PC-3 (cell line): ENCODE measurements at regions not wholly inside any gene's neighbourhood (a gene's known extent, or its start where the extent isn't known, plus 50 kb on each side); places are given as distances from the start of the nearest gene placed in this dataset.

Experiments
- EZH2 ChIP-seq: fragments of 300-600 bp; sonication (generic); IDR thresholded peaks from one replicate; pipeline ENCODE4 v1.6.1; 2017; ENCODE audit warnings: antibody characterized with exemption, mild to moderate bottlenecking, low read length; ENCODE audit not compliant: unreplicated experiment
- TF ChIP-seq, protein P1 (sequence below): fragments of 300-600 bp; sonication (generic); conservative IDR thresholded peaks from 2 replicates; pipeline ENCODE4 v1.5.1; 2017; ENCODE audit warnings: antibody characterized with exemption, low read depth, mild to moderate bottlenecking, low read length

GRCh38 chr10:42985436-42986316 is 91.2 kb upstream of the RET start:
- TF ChIP-seq, protein P1, sequence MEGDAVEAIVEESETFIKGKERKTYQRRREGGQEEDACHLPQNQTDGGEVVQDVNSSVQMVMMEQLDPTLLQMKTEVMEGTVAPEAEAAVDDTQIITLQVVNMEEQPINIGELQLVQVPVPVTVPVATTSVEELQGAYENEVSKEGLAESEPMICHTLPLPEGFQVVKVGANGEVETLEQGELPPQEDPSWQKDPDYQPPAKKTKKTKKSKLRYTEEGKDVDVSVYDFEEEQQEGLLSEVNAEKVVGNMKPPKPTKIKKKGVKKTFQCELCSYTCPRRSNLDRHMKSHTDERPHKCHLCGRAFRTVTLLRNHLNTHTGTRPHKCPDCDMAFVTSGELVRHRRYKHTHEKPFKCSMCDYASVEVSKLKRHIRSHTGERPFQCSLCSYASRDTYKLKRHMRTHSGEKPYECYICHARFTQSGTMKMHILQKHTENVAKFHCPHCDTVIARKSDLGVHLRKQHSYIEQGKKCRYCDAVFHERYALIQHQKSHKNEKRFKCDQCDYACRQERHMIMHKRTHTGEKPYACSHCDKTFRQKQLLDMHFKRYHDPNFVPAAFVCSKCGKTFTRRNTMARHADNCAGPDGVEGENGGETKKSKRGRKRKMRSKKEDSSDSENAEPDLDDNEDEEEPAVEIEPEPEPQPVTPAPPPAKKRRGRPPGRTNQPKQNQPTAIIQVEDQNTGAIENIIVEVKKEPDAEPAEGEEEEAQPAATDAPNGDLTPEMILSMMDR, result no peak
- no peak for TF ChIP-seq EZH2
